Hematopoietic multipotent progenitor cell (in vitro differentiated cells): ENCODE measurements at regions not wholly inside any gene's neighbourhood (a gene's known extent, or its start where the extent isn't known, plus 50 kb on each side); places are given as distances from the start of the nearest gene placed in this dataset.

Experiments used
- DNase-seq, 3 donors: peaks; one replicate each; pipeline ENCODE4 v3.0.0-alpha.2; 2011 to 2015; ENCODE audit warnings: low read depth in 2 of 3, low spot score in 2 of 3

GRCh38 chr4:14842964-14843630 lies 159.2 kb upstream of the CPEB2 start:
- DNase-seq: no peak

- no peak for DNase-seq
These were observed 158.2 kb upstream of the CPEB2 start for GRCh38 chr4:14844061-14844460.

- no peak for DNase-seq
These were observed 154.1 kb upstream of the CPEB2 start for GRCh38 chr4:14848229-14848628.

GRCh38 chr4:14850455-14851097 lies 151.7 kb upstream of the CPEB2 start:
- no peak for DNase-seq

- no peak for DNase-seq
These were observed 148.9 kb upstream of the CPEB2 start for GRCh38 chr4:14853176-14853943.

- no peak for DNase-seq
These were observed 146.6 kb upstream of the CPEB2 start for GRCh38 chr4:14855719-14856061.

GRCh38 chr4:14856062-14856933 lies 146.0 kb upstream of the CPEB2 start:
- no peak for DNase-seq

GRCh38 chr4:14856934-14857235 lies 145.4 kb upstream of the CPEB2 start:
- no peak for DNase-seq

- no peak for DNase-seq
These were observed 144.8 kb upstream of the CPEB2 start for GRCh38 chr4:14857475-14857874.

GRCh38 chr4:14857981-14858380 lies 144.3 kb upstream of the CPEB2 start:
- DNase-seq: no peak

- no peak for DNase-seq
These were observed 139.4 kb upstream of the CPEB2 start for GRCh38 chr4:14862891-14863290.

- DNase-seq: no peak
These were observed 138.6 kb upstream of the CPEB2 start for GRCh38 chr4:14863418-14864364.

- peak in 1 of 3 donors; percentile 36 for DNase-seq
These were observed 137.8 kb upstream of the CPEB2 start for GRCh38 chr4:14864365-14865030.

- DNase-seq: no peak
These were observed 137.3 kb upstream of the CPEB2 start for GRCh38 chr4:14865031-14865366.

GRCh38 chr4:14865804-14866203 lies 136.5 kb upstream of the CPEB2 start:
- DNase-seq: no peak

GRCh38 chr4:14867847-14868246 lies 134.4 kb upstream of the CPEB2 start:
- DNase-seq: no peak

- no peak for DNase-seq
These were observed 133.6 kb upstream of the CPEB2 start for GRCh38 chr4:14868426-14869395.

- DNase-seq: peak in 2 of 3 donors; percentile 36 to 69
These were observed 130.4 kb upstream of the CPEB2 start for GRCh38 chr4:14871676-14872430.
